K562 (cell line): ENCODE measurements at regions not wholly inside any gene's neighbourhood (a gene's known extent, or its start where the extent isn't known, plus 50 kb on each side); places are given as distances from the start of the nearest gene placed in this dataset.
A peak's percentile ranks its signal among the peaks of the same experiment; 100 is the strongest.

Experiments used
- ATAC-seq: fragments of 200-7000 bp; cut with Tn5 transposase; 3 replicates; pipeline ENCODE4 v1.9.1; 2020; ENCODE audit warnings: moderate library complexity
- BruUV-seq: library from RNA; stranded (reverse); fragments of 400-500 nt; replicated peaks from 2 replicates; lab custom pipeline; 2021; lab: Mats Ljungman, UMichigan
- CTCF ChIA-PET: fragments of 300-600 bp; formaldehyde crosslinking; extraction: SDS; loops from one replicate; lab custom pipeline; 2021; ENCODE audit warnings: low intra/inter-chr PET ratio; lab: Yijun Ruan, JAX
- POLR2A ChIA-PET: fragments of 300-600, 350-650 bp; sonication (Branson Sonifier 250); formaldehyde crosslinking; extraction: SDS; loops from one replicate; lab custom pipeline; 2021; ENCODE audit warnings: antibody characterized with exemption, inconsistent platforms; lab: Yijun Ruan, JAX
- DNase-seq, 4 experiments: peaks; one replicate each; pipeline versions ENCODE4 v3.0.0 to v3.0.0-alpha.2; 2011 to 2018; ENCODE audit warnings: low spot score in 3 of 4, mixed read lengths in 3 of 4; ENCODE audit errors: extremely low read depth in 1 of 4
- FAIRE-seq: peaks from 2 replicates; lab custom pipeline; 2011; peaks lifted over from hg19 to GRCh38; lab: Jason Lieb, UNC
- H2AFZ ChIP-seq: 2 replicates; pipeline ENCODE4 v1.6.0; 2011; ENCODE audit warnings: low read depth, low read length, control low read depth, inconsistent platforms
- H3K27ac ChIP-seq: fragments of 200-600 bp; 3 replicates; pipeline ENCODE4 v1.8.0; 2011; ENCODE audit warnings: low read depth, mild to moderate bottlenecking, control low read depth, inconsistent platforms, low read length, moderate library complexity, mixed read lengths; ENCODE audit errors: extremely low read depth
- H3K27me3 ChIP-seq, 2 experiments: fragments of 300-600 bp in 1 of 2; 2 replicates in 1 of 2; 3 replicates in 1 of 2; pipeline versions ENCODE4 v1.6.0 to v1.8.0; 2011; ENCODE audit warnings: inconsistent platforms in 2 of 2, low read length in 2 of 2, mild to moderate bottlenecking in 1 of 2, mixed read lengths in 1 of 2, moderate library complexity in 1 of 2; ENCODE audit not compliant: control insufficient read depth in 2 of 2, insufficient read depth in 2 of 2
- H3K36me3 ChIP-seq: fragments of 300-600 bp; 3 replicates; pipeline ENCODE4 v1.8.0; 2011; ENCODE audit warnings: mild to moderate bottlenecking, low read length, inconsistent platforms; ENCODE audit not compliant: control insufficient read depth, insufficient read depth
- H3K4me1 ChIP-seq, 2 experiments: fragments of 200-600 bp in 1 of 2; replicated peaks in 1 of 2; 2 replicates in 1 of 2; 3 replicates in 1 of 2; pipeline versions ENCODE4 v1.5.1 to v1.8.0; 2011; ENCODE audit warnings: inconsistent platforms in 2 of 2, low read length in 2 of 2, mild to moderate bottlenecking in 1 of 2, mixed read lengths in 1 of 2, moderate library complexity in 1 of 2; ENCODE audit not compliant: control insufficient read depth in 2 of 2, insufficient read depth in 2 of 2
- H3K4me2 ChIP-seq: 2 replicates; pipeline ENCODE4 v1.6.1; 2011; ENCODE audit warnings: low read length, control low read depth, inconsistent platforms, mixed read lengths; ENCODE audit not compliant: insufficient read depth
- H3K4me3 ChIP-seq: fragments of 200-600 bp; sonication (generic), shearing (Covaris generic); 2 replicates; pipeline ENCODE4 v1.5.1; 2016; ENCODE audit warnings: control low read depth, inconsistent platforms
- H3K79me2 ChIP-seq: fragments of 200-600 bp; 3 replicates; pipeline ENCODE4 v1.8.0; 2011; ENCODE audit warnings: low read length, inconsistent platforms; ENCODE audit not compliant: control insufficient read depth, insufficient read depth
- H3K9ac ChIP-seq, 2 experiments: 2 replicates each; pipeline versions ENCODE4 v1.6.0 to v1.6.1; 2011; ENCODE audit warnings: low read depth in 2 of 2, low read length in 2 of 2, control low read depth in 1 of 2, inconsistent platforms in 1 of 2, mild to moderate bottlenecking in 1 of 2, mixed read lengths in 1 of 2; ENCODE audit not compliant: insufficient read depth in 1 of 2
- H3K9me1 ChIP-seq: one replicate; pipeline ENCODE4 v1.6.0; 2011; ENCODE audit warnings: inconsistent platforms, mild to moderate bottlenecking, low read length, moderate library complexity; ENCODE audit not compliant: control insufficient read depth, insufficient read depth
- H3K9me3 ChIP-seq: replicated peaks from 2 replicates; pipeline ENCODE4 v1.5.1; 2011; ENCODE audit warnings: low read depth, low read length, inconsistent platforms; ENCODE audit not compliant: control insufficient read depth, insufficient read depth
- H4K20me1 ChIP-seq: replicated peaks from 2 replicates; pipeline ENCODE4 v1.6.1; 2011; ENCODE audit warnings: low read length, inconsistent platforms, mixed read lengths; ENCODE audit not compliant: control insufficient read depth, insufficient read depth
- C11orf30 ChIP-seq: fragments of 450-650 bp; IDR thresholded peaks from 2 replicates; pipeline ENCODE4 v1.6.1; 2016; ENCODE audit warnings: low read depth, mild to moderate bottlenecking
- CREB3L1 ChIP-seq: fragments of 450-650 bp; IDR thresholded peaks from 2 replicates; pipeline ENCODE4 v1.6.1; 2014; ENCODE audit warnings: low read depth, mild to moderate bottlenecking, moderate library complexity, borderline replicate concordance
- DACH1 ChIP-seq: fragments of 450-650 bp; IDR thresholded peaks from 2 replicates; pipeline ENCODE4 v1.6.1; 2018; ENCODE audit not compliant: partially characterized antibody
- ETS2 ChIP-seq: IDR thresholded peaks from 2 replicates; pipeline ENCODE4 v1.6.1; 2016; ENCODE audit warnings: borderline replicate concordance, missing genetic modification characterization, mild to moderate bottlenecking, moderate library complexity, missing compliant biosample characterization; ENCODE audit not compliant: poor library complexity, severe bottlenecking
- ETV6 ChIP-seq, 3 experiments: fragments of 150-350 bp in 1 of 3; sonication (generic) in 1 of 3; formaldehyde crosslinking in 1 of 3; IDR thresholded peaks; 2 replicates each; pipeline versions ENCODE4 v1.6.1 to v1.8.0; 2014 to 2022; ENCODE audit warnings: borderline replicate concordance in 2 of 3, low read depth in 2 of 3, antibody characterized with exemption in 1 of 3, low read length in 1 of 3, mild to moderate bottlenecking in 1 of 3, missing genetic modification reagents in 1 of 3
- HES1 ChIP-seq: fragments of 450-650 bp; IDR thresholded peaks from 2 replicates; pipeline ENCODE4 v1.6.1; 2016; ENCODE audit warnings: low read depth, mild to moderate bottlenecking, moderate library complexity
- MAFF ChIP-seq: IDR thresholded peaks from 2 replicates; pipeline ENCODE4 v1.6.1; 2012; ENCODE audit warnings: low read length, improper control_type of control experiment
- PTRF ChIP-seq: fragments of 450-650 bp; IDR thresholded peaks from 2 replicates; pipeline ENCODE4 v1.6.1; 2016; ENCODE audit warnings: mild to moderate bottlenecking, missing genetic modification characterization, missing compliant biosample characterization
- THAP12 ChIP-seq: fragments of 250-450 bp; sonication (Bioruptor Pico); IDR thresholded peaks from 2 replicates; pipeline ENCODE4 v1.9.0; 2021; ENCODE audit warnings: mild to moderate bottlenecking, inconsistent platforms
- TSHZ1 ChIP-seq: fragments of 250-450 bp; sonication (Bioruptor Pico); IDR thresholded peaks from 2 replicates; pipeline ENCODE4 v1.4.0; 2020; ENCODE audit warnings: mild to moderate bottlenecking, moderate library complexity
- ZNF316 ChIP-seq: fragments of 450-650 bp; IDR thresholded peaks from 2 replicates; pipeline ENCODE4 v1.6.1; 2016
- ZNF347 ChIP-seq: fragments of 450-650 bp; formaldehyde crosslinking; IDR thresholded peaks from 2 replicates; pipeline ENCODE4 v1.4.0; 2020; ENCODE audit warnings: low read depth, mild to moderate bottlenecking, moderate library complexity
- ZNF551 ChIP-seq: fragments of 250-450 bp; sonication (Bioruptor Pico); IDR thresholded peaks from 2 replicates; pipeline ENCODE4 v1.5.0; 2021; ENCODE audit warnings: mild to moderate bottlenecking, moderate library complexity
- WGBS: fragments of 100-300 bp; shearing (Covaris generic); methylation state at CpG from one replicate; pipeline ENCODE4 v1.1.6; 2016; ENCODE audit warnings: low coverage, mixed read lengths; ENCODE audit not compliant: insufficient coverage; ENCODE audit errors: missing lambda C conversion rate; 5-methylcytosine and 5-hydroxymethylcytosine counted together
- in situ Hi-C: fragments of 300-500 bp; cut with MboI; formaldehyde crosslinking; loops from 4 replicates; pipeline ENCODE4 v1.15.0; 2018; ENCODE audit warnings: inconsistent platforms, mixed read lengths
- intact Hi-C: fragments of 100-400 bp; cut with micrococcal nuclease; formaldehyde crosslinking; loops from 2 replicates; pipeline ENCODE4 v1.14.2; 2022

- Histone ChIP-seq H3K4me2 (no peak overlapping the region), H3K4me3 (no peak overlapping the region), H3K27me3 (no peaks in the 10 kb centered on the region), H3K4me1 (no peaks in the 10 kb centered on the region)
- WGBS: 41% methylated on average over 3 of the region's 3 CpGs
- no peak for TF ChIP-seq TSHZ1 (CRISPR knock-in tag)
- TF ChIP-seq PTRF (tag): no peak
- TF ChIP-seq CREB3L1: no peak
- TF ChIP-seq ZNF347 (CRISPR knock-in tag): no peak
- no peak for TF ChIP-seq DACH1
- TF ChIP-seq ZNF551 (CRISPR knock-in tag): no peak
- TF ChIP-seq C11orf30: peak; percentile 51
- peak; percentile 75 for TF ChIP-seq ZNF316
- no peak for TF ChIP-seq HES1
- no peak for TF ChIP-seq ETS2 (tag)
- TF ChIP-seq THAP12 (CRISPR knock-in tag): no peak
- TF ChIP-seq ETV6 (IDR thresholded peaks at IDR 0.05; ENCODE audit: borderline replicate concordance in 1 of 2, low read depth in 2 of 2, low read length in 1 of 2): no peak
- no peak for TF ChIP-seq ETV6 (CRISPR knock-in tag; IDR thresholded peaks at IDR 0.05; ENCODE audit: borderline replicate concordance)
- peak; percentile 19; the same call in 1 of the 2 replicates for TF ChIP-seq MAFF
- TF ChIP-seq, all 486 proteins: peak for 3
- intact Hi-C loops: no loop called here
- ChIA-PET POLR2A (no interaction called here), CTCF (no interaction called here)
- no peak overlapping the region for H2AFZ ChIP-seq
- no TSS peak for BruUV-seq
- no peak overlapping the region for H3K27ac ChIP-seq
- no peaks in the 10 kb centered on the region for H3K36me3 ChIP-seq
- no peaks in the 10 kb centered on the region for H3K9me3 ChIP-seq
- no peak for DNase-seq
- no peak overlapping the region for H3K9ac ChIP-seq
- no peak for ATAC-seq
- H3K9me1 ChIP-seq: no peaks in the 10 kb centered on the region
- H3K79me2 ChIP-seq: no peaks in the 10 kb centered on the region
- no peak for FAIRE-seq
- no peaks in the 10 kb centered on the region for H4K20me1 ChIP-seq
- in situ Hi-C loops: no loop called here
These were observed 874.3 kb upstream of the ZEB2 start for GRCh38 chr2:145394181-145394580.
